AG10803 (cell line): ENCODE measurements at regions not wholly inside any gene's neighbourhood (a gene's known extent, or its start where the extent isn't known, plus 50 kb on each side); places are given as distances from the start of the nearest gene placed in this dataset.

Experiments used
- DNase-seq: peaks from one replicate; pipeline ENCODE4 v3.0.0; 2010; ENCODE audit warnings: low read depth
- H3K4me3 ChIP-seq: 2 replicates; pipeline ENCODE4 v1.5.1; 2011; ENCODE audit warnings: mild to moderate bottlenecking, low read length, control low read depth
- TF ChIP-seq, protein P1 (sequence below): conservative IDR thresholded peaks from 2 replicates; pipeline ENCODE4 v1.5.1; 2011; ENCODE audit warnings: mild to moderate bottlenecking, low read length, control low read depth, inconsistent platforms

DNA sequence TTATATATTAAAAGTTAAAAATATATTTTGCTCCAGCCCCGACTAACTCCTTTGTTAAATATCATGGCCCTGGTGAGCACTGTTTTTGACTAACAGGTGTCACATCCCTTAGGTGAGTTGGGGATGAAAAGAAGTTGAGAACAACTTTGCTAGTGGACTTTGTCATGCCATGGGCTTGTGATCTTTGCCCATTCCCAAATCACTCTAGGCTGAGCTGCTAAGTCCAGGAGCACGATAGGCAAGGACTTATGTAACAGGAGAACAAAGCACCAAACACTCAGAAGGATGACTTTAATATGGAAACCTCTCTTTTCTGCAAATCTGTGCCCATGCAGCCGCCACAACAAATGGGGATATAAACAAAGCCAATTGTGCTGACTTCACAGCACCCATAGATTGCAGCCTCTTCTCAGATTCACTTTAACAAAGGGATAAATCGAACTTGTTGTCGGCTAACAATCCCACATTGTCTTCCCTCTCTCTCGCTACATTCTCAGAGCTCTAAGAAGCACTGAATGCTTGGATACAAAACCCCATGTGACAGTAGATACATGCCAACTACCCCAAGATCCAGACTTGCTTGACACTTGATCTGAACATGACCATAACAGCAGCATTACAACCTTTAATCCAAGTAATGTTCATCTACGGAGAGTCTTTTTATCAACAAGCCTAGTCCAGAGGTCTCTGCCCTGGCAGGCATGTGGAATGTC is 86.8 kb upstream of the CD180 start:
- no peak for DNase-seq
- no peak overlapping the region for H3K4me3 ChIP-seq
- TF ChIP-seq, protein P1, sequence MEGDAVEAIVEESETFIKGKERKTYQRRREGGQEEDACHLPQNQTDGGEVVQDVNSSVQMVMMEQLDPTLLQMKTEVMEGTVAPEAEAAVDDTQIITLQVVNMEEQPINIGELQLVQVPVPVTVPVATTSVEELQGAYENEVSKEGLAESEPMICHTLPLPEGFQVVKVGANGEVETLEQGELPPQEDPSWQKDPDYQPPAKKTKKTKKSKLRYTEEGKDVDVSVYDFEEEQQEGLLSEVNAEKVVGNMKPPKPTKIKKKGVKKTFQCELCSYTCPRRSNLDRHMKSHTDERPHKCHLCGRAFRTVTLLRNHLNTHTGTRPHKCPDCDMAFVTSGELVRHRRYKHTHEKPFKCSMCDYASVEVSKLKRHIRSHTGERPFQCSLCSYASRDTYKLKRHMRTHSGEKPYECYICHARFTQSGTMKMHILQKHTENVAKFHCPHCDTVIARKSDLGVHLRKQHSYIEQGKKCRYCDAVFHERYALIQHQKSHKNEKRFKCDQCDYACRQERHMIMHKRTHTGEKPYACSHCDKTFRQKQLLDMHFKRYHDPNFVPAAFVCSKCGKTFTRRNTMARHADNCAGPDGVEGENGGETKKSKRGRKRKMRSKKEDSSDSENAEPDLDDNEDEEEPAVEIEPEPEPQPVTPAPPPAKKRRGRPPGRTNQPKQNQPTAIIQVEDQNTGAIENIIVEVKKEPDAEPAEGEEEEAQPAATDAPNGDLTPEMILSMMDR = no peak

DNA sequence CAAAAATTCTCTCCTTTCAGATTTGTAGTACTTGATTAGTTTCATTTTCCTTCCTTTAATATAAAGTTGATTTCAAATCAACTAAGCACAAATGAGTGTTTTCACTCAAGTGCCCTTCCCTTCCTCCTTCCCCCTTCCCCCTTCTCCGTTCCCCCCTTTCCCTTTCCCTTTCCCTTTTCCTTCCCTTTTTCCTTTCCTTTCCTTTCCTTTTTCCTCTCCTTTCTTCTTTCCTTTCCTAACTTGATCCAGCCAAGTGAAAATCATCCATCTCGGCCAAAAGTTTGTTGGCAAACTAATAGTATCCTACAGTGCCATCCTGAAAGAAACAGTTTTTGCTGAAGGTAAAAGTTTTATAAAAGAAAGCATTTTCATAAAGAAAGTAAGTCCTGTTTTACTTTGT is 85.3 kb upstream of the CD180 start:
- H3K4me3 ChIP-seq = no peak overlapping the region
- DNase-seq = no peak
- TF ChIP-seq, protein P1 = no peak

DNA sequence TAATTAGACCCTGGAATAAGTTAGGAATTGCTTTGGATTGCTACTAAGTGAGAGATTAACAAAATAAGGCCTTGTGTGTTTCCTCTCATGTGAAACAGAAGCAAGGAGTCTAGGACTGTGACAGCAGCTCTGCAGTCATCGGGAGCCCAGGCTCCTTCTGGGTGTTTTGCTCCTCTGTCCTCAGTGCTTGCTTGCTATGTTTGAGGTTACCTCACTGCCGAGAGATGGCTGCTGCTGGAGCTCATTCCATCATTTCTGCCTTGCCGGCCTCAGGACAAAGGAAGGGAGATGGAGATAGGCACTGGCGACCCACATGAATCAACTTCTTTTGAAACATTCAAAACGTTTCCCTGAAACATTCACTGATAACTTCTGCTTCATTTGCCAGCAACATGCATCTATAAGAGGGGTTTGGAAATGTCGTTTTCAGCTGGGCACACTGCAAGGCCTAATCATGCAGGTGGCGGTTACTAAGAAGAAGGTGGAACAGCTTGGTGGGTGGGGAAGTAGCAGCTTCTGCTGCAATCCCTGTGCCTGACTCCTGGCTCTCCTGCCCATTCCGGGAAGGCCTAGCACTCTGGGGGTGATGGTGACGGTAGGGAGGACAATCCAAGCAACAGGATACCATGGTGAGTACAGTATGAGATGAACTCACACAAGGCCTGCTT is 77.2 kb upstream of the CD180 start:
- TF ChIP-seq, protein P1 = no peak
- H3K4me3 ChIP-seq = no peak overlapping the region
- DNase-seq = no peak

DNA sequence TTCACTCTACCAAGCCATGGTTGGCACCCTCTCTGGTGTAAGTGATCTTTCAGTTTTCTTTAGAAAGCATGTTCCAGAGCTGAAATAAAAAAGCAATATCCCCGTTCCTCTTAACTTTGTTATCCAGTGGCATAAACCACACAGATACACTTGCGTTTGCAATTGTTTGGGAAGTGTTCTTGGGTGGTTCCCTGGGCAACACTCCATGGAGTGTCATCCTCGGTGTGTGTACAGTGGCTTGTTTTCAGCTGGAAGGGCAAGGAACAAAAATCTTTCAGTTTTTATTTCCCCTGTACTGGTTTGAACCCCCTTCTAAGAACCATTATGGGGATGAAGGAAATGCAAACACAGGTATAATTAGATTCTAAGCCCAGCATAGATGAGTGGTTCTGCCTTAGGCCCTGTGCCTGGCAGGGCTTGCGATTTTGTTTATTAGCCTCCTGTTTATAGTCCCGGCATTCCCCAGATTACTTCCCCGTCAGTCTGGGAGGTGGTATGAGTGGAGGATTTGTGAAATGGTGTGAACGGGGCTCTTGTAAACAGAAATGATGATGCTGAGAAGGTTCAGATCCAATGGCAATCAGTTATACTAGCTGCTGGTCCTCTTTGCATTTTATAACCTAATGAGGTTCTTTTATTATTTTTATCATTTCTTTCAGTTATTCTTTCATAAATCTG is 76.0 kb upstream of the CD180 start:
- TF ChIP-seq, protein P1 = no peak
- DNase-seq = peak; percentile 25

DNA sequence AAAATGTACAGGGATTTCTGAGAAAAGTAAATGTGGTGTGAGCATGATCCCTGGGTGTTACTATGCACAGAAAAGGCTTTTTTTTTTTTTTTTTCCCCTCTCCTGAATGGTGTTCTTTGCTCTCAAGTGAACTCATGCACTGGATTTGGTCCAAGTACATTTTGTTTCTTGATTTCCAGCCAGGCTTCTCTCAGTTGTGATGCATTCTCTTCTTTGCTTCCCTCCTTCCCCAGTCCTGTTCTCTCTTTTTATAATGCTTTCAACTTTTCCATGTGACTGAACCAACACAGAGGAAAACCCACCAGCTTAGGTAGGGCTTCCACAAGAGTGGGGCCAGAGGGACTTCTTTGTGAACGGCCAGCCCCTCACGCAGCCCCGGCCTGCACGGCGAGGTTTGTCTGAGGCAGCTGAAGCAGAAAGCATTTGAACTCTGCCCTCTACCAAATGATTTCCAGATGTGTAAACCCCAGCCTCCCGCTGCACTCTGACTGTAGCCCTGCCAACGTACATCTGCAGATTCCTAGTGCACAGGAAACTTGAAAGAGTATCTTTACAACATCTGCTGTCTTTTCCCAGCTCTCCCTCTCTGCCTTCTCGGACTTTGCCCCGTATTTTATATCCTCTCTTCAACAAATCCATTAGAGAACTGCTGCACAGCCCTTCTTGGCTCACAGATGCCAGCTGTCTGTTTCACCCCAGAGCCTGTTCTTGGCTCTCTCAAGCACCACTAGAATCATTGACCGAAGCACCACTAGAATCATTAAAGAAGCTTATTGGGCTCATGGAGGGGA is 71.8 kb upstream of the CD180 start:
- TF ChIP-seq, protein P1 = no peak
- peak overlapping the region; percentile 31 for H3K4me3 ChIP-seq
- peak; percentile 94 for DNase-seq

More for the DNA sequence above, 76.0 kb upstream of the CD180 start:
- no peak overlapping the region for H3K4me3 ChIP-seq

DNA sequence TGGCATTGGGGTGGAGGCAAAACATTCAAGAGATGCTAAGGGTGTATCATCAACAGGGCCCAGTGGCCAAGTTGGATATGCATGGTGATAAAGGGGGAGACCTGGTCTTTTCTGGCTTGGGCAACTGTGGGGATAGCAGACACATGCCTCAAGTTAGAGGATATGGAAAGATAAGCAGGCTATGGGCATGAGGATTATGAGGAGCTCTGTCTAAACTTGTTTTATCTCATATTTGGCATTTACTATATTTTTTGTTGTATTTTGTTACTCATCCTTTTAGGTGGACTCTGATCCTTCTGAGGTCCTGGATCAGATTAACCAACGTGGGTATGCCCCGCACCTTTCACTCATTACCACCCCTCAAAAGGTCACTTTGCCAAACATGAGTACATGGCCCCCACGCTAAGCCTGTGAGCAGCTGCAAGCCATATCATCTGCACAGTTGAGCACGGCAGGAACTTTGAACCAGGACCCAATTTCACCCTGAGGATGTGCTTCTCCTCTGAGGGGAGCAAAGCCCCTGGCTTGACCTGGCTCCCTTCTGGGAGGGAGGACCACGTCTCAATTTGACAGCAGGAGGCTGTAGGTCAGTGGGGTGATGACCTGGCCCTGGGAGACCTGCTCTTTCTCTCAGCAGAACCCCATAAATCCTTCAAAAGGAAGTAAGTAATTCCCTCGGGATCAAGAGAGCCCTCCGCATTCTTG is 71.1 kb upstream of the CD180 start:
- no peak overlapping the region for H3K4me3 ChIP-seq
- TF ChIP-seq, protein P1 = no peak
- no peak for DNase-seq
